Stomach (tissue), 8 donors: ENCODE measurements at regions not wholly inside any gene's neighbourhood (a gene's known extent, or its start where the extent isn't known, plus 50 kb on each side); places are given as distances from the start of the nearest gene placed in this dataset.

ENCODE experiments used
- DNase-seq, 2 donors: peaks; one replicate each; pipeline versions ENCODE4 v3.0.0 to v3.0.0-alpha.2; 2013 to 2019
- H3K27ac ChIP-seq, 5 donors: fragments of 200-600 bp in 4 of 5; sonication (generic) in 4 of 5; one replicate each; pipeline ENCODE4 v1.5.1; 2013 to 2019; ENCODE audit warnings: mild to moderate bottlenecking in 1 of 5, moderate library complexity in 1 of 5
- H3K27me3 ChIP-seq, 3 donors: fragments of 200-600 bp; sonication (generic); one replicate each; pipeline ENCODE4 v1.5.1; 2017 to 2019; ENCODE audit warnings: mixed run types in 1 of 3
- H3K36me3 ChIP-seq, 4 donors: fragments of 200-600 bp; sonication (generic); 1 replicate in 3 of 4; 2 replicates in 1 of 4; pipeline ENCODE4 v1.5.1; 2016 to 2019
- H3K4me1 ChIP-seq, 4 donors: fragments of 200-600 bp; sonication (generic); one replicate each; pipeline ENCODE4 v1.5.1; 2016 to 2019
- H3K4me3 ChIP-seq, 4 donors: fragments of 200-600 bp; sonication (generic) in 3 of 4; one replicate each; pipeline ENCODE4 v1.5.1; 2016 to 2019; ENCODE audit warnings: mild to moderate bottlenecking in 1 of 4
- H3K9me3 ChIP-seq, 4 donors: fragments of 200-600 bp; sonication (generic); one replicate each; pipeline ENCODE4 v1.5.1; 2016 to 2019
- EP300 ChIP-seq: sonication (generic); formaldehyde crosslinking; IDR thresholded peaks from one replicate; pipeline ENCODE4 v1.6.1; 2017; ENCODE audit warnings: antibody characterized with exemption
- POLR2A ChIP-seq, 4 donors: fragments of 450-650 bp; IDR thresholded peaks; one replicate each; pipeline ENCODE4 v1.6.1; 2016; ENCODE audit warnings: antibody characterized with exemption in 4 of 4, control low read depth in 2 of 4, mild to moderate bottlenecking in 1 of 4, moderate library complexity in 1 of 4
- POLR2AphosphoS5 ChIP-seq, 3 donors: sonication (generic); formaldehyde crosslinking; IDR thresholded peaks; one replicate each; pipeline ENCODE4 v1.6.1; 2016; ENCODE audit warnings: antibody characterized with exemption in 3 of 3
- WGBS, 5 donors: extraction: QIAGEN DNeasy Blood & Tissue Kit in 3 of 5; methylation state at CpG; one replicate each; pipeline versions ENCODE4 v1.1.5 to v1.1.7; 2013 to 2018; 5-methylcytosine and 5-hydroxymethylcytosine counted together
- intact Hi-C: fragments of 100-400 bp; cut with DNase I; formaldehyde crosslinking; loops from one replicate; pipeline ENCODE4 v1.15.1; 2023; ENCODE audit warnings: low total_unique reads
- TF ChIP-seq, protein P1 (sequence below), 7 experiments: fragments of 450-650 bp in 4 of 7; fragments of 200-600 bp in 3 of 7; sonication (generic) in 3 of 7; IDR thresholded peaks; one replicate each; pipeline ENCODE4 v1.5.1; 2016 to 2019; ENCODE audit warnings: antibody characterized with exemption in 7 of 7, control low read depth in 2 of 7, mild to moderate bottlenecking in 1 of 7
- donor health status: healthy with polysubstance abuse.
- donor health status: Bipolar disorder and iron deficiency.
- donor health status: healthy.

- Histone ChIP-seq H3K4me1 (no peaks in the 10 kb centered on the region), H3K27me3 (no peaks in the 10 kb centered on the region), H3K36me3 (no peaks in the 10 kb centered on the region), H3K9me3 (no peaks in the 10 kb centered on the region), H3K4me3 (no peak overlapping the region), H3K27ac (no peak overlapping the region)
- DNase-seq = no peak
- WGBS, 5 donors = 80 to 90% (median 85%) methylated on average over 5 of the region's 5 CpGs
- intact Hi-C loops = no loop called here
- TF ChIP-seq POLR2AphosphoS5 (IDR thresholded peaks at IDR 0.05) (no peak), EP300 (no peak), POLR2A (IDR thresholded peaks at IDR 0.05) (no peak)
- TF ChIP-seq, protein P1, sequence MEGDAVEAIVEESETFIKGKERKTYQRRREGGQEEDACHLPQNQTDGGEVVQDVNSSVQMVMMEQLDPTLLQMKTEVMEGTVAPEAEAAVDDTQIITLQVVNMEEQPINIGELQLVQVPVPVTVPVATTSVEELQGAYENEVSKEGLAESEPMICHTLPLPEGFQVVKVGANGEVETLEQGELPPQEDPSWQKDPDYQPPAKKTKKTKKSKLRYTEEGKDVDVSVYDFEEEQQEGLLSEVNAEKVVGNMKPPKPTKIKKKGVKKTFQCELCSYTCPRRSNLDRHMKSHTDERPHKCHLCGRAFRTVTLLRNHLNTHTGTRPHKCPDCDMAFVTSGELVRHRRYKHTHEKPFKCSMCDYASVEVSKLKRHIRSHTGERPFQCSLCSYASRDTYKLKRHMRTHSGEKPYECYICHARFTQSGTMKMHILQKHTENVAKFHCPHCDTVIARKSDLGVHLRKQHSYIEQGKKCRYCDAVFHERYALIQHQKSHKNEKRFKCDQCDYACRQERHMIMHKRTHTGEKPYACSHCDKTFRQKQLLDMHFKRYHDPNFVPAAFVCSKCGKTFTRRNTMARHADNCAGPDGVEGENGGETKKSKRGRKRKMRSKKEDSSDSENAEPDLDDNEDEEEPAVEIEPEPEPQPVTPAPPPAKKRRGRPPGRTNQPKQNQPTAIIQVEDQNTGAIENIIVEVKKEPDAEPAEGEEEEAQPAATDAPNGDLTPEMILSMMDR (IDR thresholded peaks at IDR 0.05) = no peak
Measured at GRCh38 chr7:46838463-46838862, 743.4 kb downstream of the TNS3 start.

- H3K4me1 ChIP-seq = no peaks in the 10 kb centered on the region
Measured at GRCh38 chr7:46835556-46835955, 746.4 kb downstream of the TNS3 start.

GRCh38 chr7:46834921-46835320, 747.0 kb downstream of the TNS3 start:
- H3K27me3 ChIP-seq = no peaks in the 10 kb centered on the region
- WGBS, 5 donors = 66 to 75% (median 68%) methylated on average over 5 of the region's 5 CpGs
- no peak overlapping the region for H3K4me3 ChIP-seq
- H3K4me1 ChIP-seq = no peaks in the 10 kb centered on the region
- H3K36me3 ChIP-seq = no peaks in the 10 kb centered on the region
- intact Hi-C loops = no loop called here
- no peak overlapping the region for H3K27ac ChIP-seq
- no peak for DNase-seq
- TF ChIP-seq, protein P1 (IDR thresholded peaks at IDR 0.05) = no peak
- no peak for TF ChIP-seq EP300
- TF ChIP-seq POLR2AphosphoS5 (IDR thresholded peaks at IDR 0.05) = no peak
- no peak for TF ChIP-seq POLR2A (IDR thresholded peaks at IDR 0.05)
- H3K9me3 ChIP-seq = no peaks in the 10 kb centered on the region

More at GRCh38 chr7:46835556-46835955, 746.4 kb downstream of the TNS3 start:
- 40 to 56% (median 52%) methylated on average over 2 of the region's 2 CpGs for WGBS, 5 donors
- DNase-seq = no peak
- no peaks in the 10 kb centered on the region for H3K27me3 ChIP-seq
- H3K36me3 ChIP-seq = no peaks in the 10 kb centered on the region
- no peak overlapping the region for H3K27ac ChIP-seq
- H3K4me3 ChIP-seq = no peak overlapping the region
- H3K9me3 ChIP-seq = no peaks in the 10 kb centered on the region
- intact Hi-C loops = no loop called here
- TF ChIP-seq POLR2A (IDR thresholded peaks at IDR 0.05) (no peak), EP300 (no peak), POLR2AphosphoS5 (IDR thresholded peaks at IDR 0.05) (no peak)
- TF ChIP-seq, protein P1 (IDR thresholded peaks at IDR 0.05) = no peak

DNA sequence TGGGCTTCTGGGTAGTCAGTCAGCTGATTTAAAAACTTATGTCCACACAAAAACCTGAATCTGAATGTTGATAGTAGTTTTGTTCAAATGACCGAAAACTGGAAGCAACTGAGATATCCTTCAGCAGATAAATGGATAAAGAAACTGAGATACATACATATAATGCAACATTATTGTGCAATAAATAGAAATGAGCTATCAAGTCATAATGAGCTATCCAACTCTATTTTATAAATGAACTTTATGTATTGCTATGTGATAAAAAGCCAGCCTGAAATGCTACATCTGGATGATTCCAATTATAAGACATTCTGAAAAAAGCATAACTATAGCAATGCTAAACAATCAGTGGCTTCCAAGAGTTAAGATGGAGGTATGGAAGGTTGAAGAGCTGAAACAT, 748.7 kb downstream of the TNS3 start:
- 54 to 86% (median 72%) methylated on average over 1 of the region's 1 CpG for WGBS, 5 donors
- TF ChIP-seq POLR2AphosphoS5 (IDR thresholded peaks at IDR 0.05) (no peak), EP300 (no peak), POLR2A (IDR thresholded peaks at IDR 0.05) (no peak)
- TF ChIP-seq, protein P1 (IDR thresholded peaks at IDR 0.05) = no peak
- Histone ChIP-seq H3K9me3 (no peaks in the 10 kb centered on the region), H3K27me3 (no peaks in the 10 kb centered on the region), H3K4me1 (no peaks in the 10 kb centered on the region), H3K4me3 (no peak overlapping the region), H3K27ac (no peak overlapping the region), H3K36me3 (no peaks in the 10 kb centered on the region)
- intact Hi-C loops = no loop called here
- no peak for DNase-seq
